Left ventricle myocardium inferior (tissue), 1 donor: ENCODE measurements at regions not wholly inside any gene's neighbourhood (a gene's known extent, or its start where the extent isn't known, plus 50 kb on each side); places are given as distances from the start of the nearest gene placed in this dataset.

Experiments used
- DNase-seq: peaks from one replicate; pipeline ENCODE4 v3.0.0-alpha.2; 2020
- H3K27ac ChIP-seq: fragments of 200-600 bp; replicated peaks from 2 replicates; pipeline ENCODE4 v1.8.0; 2021
- H3K27me3 ChIP-seq: fragments of 200-600 bp; 2 replicates; pipeline ENCODE4 v1.8.0; 2021; ENCODE audit warnings: low read depth
- H3K36me3 ChIP-seq: fragments of 200-600 bp; 2 replicates; pipeline ENCODE4 v1.8.0; 2021
- H3K4me1 ChIP-seq: fragments of 200-600 bp; 2 replicates; pipeline ENCODE4 v1.8.0; 2021
- H3K4me3 ChIP-seq: fragments of 200-600 bp; 2 replicates; pipeline ENCODE4 v1.8.0; 2021; ENCODE audit warnings: mild to moderate bottlenecking, moderate library complexity
- H3K9me3 ChIP-seq: fragments of 200-600 bp; replicated peaks from 2 replicates; pipeline ENCODE4 v1.8.0; 2021
- intact Hi-C: fragments of 100-400 bp; cut with micrococcal nuclease; formaldehyde crosslinking; loops from one replicate; pipeline ENCODE4 v1.11.0; 2022
- TF ChIP-seq, protein P1 (sequence below): fragments of 200-600 bp; IDR thresholded peaks from 2 replicates; pipeline ENCODE4 v1.8.0; 2021; ENCODE audit warnings: antibody characterized with exemption, mild to moderate bottlenecking, borderline replicate concordance
- donor health status: DM: no; HTN: yes; CAD: no; lungs with severe emphysema.

DNA sequence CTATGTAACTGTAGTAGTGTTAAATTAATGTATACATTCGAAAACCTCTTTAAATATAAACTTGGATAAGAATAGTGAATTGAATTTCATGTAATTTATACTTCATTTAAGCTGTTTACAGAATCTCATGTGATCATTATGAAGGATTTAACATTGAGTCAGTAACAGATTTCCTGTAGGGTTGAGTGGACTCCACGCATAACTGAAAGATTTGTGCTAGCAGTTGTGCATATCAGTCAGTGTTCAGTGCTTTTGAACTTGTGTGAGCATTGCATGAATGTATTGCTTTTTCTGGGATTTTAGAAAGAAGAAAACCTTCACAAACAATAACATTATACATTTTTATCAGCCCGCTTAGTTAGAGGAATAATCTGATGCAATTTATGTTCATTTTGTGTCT lies 1435.3 kb downstream of the LRFN5 start:
- no peaks in the 10 kb centered on the region for H3K36me3 ChIP-seq
- no peak overlapping the region for H3K27ac ChIP-seq
- H3K4me1 ChIP-seq, result no peaks in the 10 kb centered on the region
- H3K9me3 ChIP-seq, result no peaks in the 10 kb centered on the region
- intact Hi-C loops, result no loop called here
- no peaks in the 10 kb centered on the region for H3K27me3 ChIP-seq
- TF ChIP-seq, protein P1, sequence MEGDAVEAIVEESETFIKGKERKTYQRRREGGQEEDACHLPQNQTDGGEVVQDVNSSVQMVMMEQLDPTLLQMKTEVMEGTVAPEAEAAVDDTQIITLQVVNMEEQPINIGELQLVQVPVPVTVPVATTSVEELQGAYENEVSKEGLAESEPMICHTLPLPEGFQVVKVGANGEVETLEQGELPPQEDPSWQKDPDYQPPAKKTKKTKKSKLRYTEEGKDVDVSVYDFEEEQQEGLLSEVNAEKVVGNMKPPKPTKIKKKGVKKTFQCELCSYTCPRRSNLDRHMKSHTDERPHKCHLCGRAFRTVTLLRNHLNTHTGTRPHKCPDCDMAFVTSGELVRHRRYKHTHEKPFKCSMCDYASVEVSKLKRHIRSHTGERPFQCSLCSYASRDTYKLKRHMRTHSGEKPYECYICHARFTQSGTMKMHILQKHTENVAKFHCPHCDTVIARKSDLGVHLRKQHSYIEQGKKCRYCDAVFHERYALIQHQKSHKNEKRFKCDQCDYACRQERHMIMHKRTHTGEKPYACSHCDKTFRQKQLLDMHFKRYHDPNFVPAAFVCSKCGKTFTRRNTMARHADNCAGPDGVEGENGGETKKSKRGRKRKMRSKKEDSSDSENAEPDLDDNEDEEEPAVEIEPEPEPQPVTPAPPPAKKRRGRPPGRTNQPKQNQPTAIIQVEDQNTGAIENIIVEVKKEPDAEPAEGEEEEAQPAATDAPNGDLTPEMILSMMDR, result no peak
- no peak for DNase-seq
- H3K4me3 ChIP-seq, result no peak overlapping the region

DNA sequence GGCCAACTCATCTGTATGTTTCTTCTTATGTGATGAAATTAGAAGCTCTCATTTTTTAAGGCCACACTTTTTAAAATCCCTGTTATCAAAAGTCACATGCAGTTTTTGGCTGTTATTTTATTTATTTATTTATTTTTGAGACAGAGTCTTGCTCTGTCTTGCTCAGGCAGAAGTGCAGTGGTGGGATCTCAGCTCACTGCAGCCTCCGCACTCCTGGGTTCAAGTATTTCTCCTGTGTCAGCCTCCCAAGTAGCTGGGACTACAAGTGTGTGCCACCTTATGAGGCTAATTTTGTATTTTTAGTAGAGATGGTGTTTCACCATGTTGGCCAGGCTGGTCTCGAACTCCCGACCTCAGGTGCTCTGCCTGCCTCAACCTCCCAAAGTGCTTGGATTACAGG lies 1434.5 kb downstream of the LRFN5 start:
- no peaks in the 10 kb centered on the region for H3K4me1 ChIP-seq
- H3K27ac ChIP-seq, result no peak overlapping the region
- H3K9me3 ChIP-seq, result no peaks in the 10 kb centered on the region
- no peak for DNase-seq
- intact Hi-C loops, result no loop called here
- no peak overlapping the region for H3K4me3 ChIP-seq
- no peaks in the 10 kb centered on the region for H3K27me3 ChIP-seq
- no peaks in the 10 kb centered on the region for H3K36me3 ChIP-seq
- TF ChIP-seq, protein P1, result no peak

DNA sequence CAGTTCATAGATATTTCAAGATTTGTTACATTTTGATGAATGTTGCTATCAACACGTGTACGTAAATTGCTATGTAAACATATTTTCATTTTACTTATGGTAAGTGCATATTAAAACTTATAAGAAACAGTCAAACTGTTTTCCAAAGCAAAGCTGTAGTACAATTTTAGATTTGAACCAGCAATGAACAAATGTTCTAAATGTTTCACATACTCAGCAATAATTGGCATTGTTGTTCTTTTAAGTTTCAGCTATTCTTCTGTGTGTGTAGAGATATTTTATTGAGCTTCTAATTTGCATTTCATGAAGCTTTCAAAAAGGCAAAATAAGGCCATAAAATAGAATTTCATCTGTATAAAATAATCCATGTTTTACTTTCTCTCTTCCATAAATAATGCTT lies 1433.2 kb downstream of the LRFN5 start:
- no peak for DNase-seq
- intact Hi-C loops, result no loop called here

DNA sequence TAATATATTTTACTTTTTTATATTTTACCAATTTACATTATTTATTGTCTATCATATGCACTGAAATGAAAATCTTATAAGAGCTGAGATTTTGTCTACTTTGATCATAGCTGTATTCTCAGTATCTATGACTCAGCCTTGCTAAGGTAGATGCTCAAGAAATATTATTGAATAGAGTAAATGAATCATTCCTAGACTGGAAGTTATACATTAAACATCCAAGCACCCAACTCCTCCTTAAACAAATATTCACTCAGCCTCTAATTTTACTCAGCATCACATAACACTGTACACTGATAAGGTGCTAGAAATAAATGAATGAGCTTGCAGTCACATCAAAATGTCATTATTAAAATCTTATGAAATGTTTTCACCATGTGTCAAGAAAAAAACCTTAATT lies 1424.9 kb downstream of the LRFN5 start:
- TF ChIP-seq, protein P1, result no peak
- no peak for DNase-seq
- intact Hi-C loops, result no loop called here

More for the DNA sequence above, 1433.2 kb downstream of the LRFN5 start:
- Histone ChIP-seq H3K4me1 (no peaks in the 10 kb centered on the region), H3K36me3 (no peaks in the 10 kb centered on the region), H3K4me3 (no peak overlapping the region), H3K27ac (no peak overlapping the region), H3K27me3 (no peaks in the 10 kb centered on the region), H3K9me3 (no peaks in the 10 kb centered on the region)
- TF ChIP-seq, protein P1, result no peak

DNA sequence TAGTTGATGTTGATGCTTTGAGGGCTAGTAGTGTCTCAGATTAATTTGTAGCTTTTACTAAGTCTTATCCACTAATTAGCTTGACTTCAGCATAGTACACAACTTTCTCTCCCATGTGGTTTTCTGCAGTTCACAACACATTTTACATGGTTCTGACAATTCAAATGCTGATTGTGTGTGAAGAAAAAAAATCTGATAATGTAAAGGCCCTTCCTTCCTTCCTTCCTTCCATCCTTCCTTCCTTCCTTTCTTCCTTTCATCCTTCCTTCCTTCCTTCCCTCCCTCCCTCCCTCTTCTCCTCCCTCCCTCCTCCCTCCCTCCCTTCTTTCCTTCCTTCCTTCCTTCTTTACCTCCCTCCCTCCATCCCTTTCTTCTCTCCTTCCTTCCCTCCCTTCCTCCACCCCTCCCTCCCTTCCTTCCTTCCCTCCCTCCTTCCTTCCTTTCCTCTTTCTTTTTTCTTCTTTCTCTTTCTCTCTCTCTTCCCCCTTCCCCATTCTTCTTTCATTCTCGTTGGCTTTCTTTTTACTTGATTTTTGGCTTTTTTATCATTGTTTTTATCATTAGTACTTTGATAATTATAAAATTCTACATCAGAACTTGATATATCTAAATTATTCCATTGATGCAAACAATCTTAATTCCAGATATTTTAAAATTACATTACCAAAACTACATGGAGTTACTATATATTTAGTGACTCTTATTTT lies 1415.6 kb downstream of the LRFN5 start:
- TF ChIP-seq, protein P1, result no peak
- no peak overlapping the region for H3K4me3 ChIP-seq
- no peaks in the 10 kb centered on the region for H3K27me3 ChIP-seq
- intact Hi-C loops, result no loop called here
- H3K9me3 ChIP-seq, result peaks cover 15% of the 10 kb centered on the region
- no peak for DNase-seq
- no peaks in the 10 kb centered on the region for H3K4me1 ChIP-seq
- H3K27ac ChIP-seq, result no peak overlapping the region
- H3K36me3 ChIP-seq, result no peaks in the 10 kb centered on the region

More for the DNA sequence above, 1424.9 kb downstream of the LRFN5 start:
- Histone ChIP-seq H3K9me3 (no peaks in the 10 kb centered on the region), H3K27me3 (no peaks in the 10 kb centered on the region), H3K4me3 (no peak overlapping the region), H3K27ac (no peak overlapping the region), H3K36me3 (no peaks in the 10 kb centered on the region), H3K4me1 (no peaks in the 10 kb centered on the region)
